GM12878 (cell line): ENCODE measurements at regions not wholly inside any gene's neighbourhood (a gene's known extent, or its start where the extent isn't known, plus 50 kb on each side); places are given as distances from the start of the nearest gene placed in this dataset.

Source experiments
- ATAC-seq: fragments of 200-7000 bp; cut with Tn5 transposase; 3 replicates; pipeline ENCODE4 v1.9.1; 2020; ENCODE audit warnings: mild to moderate bottlenecking, moderate library complexity
- BruUV-seq: library from RNA; stranded (reverse); fragments of 400-500 nt; replicated peaks from 2 replicates; lab custom pipeline; 2021; lab: Mats Ljungman, UMichigan
- CTCF ChIA-PET: fragments of 300-600 bp; sonication (Branson Sonifier 250); formaldehyde crosslinking; extraction: SDS; loops from one replicate; lab custom pipeline; 2021; ENCODE audit warnings: inconsistent platforms; lab: Yijun Ruan, JAX
- POLR2A ChIA-PET: fragments of 350-600 bp; formaldehyde crosslinking; extraction: SDS; loops from one replicate; lab custom pipeline; 2021; ENCODE audit warnings: inconsistent platforms; lab: Charles Lee
- RAD21 ChIA-PET: fragments of 300-600 bp; sonication (Branson Sonifier 250); formaldehyde crosslinking; loops from one replicate; lab custom pipeline; 2023; ENCODE audit warnings: antibody characterized with exemption; ENCODE audit not compliant: unreplicated experiment; lab: Charles Lee
- SMC1A ChIA-PET: fragments of 300-600 bp; sonication (Branson Sonifier 250); formaldehyde crosslinking; loops from one replicate; lab custom pipeline; 2023; ENCODE audit not compliant: unreplicated experiment, uncharacterized antibody; lab: Charles Lee
- DNase-seq: peaks from one replicate; pipeline ENCODE4 v3.0.0-alpha.2; 2011; ENCODE audit warnings: low read depth, low spot score
- FAIRE-seq: peaks from 3 replicates; lab custom pipeline; 2011; peaks lifted over from hg19 to GRCh38; lab: Jason Lieb, UNC
- H2AFZ ChIP-seq: 2 replicates; pipeline ENCODE4 v1.6.0; 2011; ENCODE audit warnings: low read depth, low read length, control low read depth; ENCODE audit not compliant: control insufficient read depth
- H3K27ac ChIP-seq: 2 replicates; pipeline ENCODE4 v1.5.1; 2011; ENCODE audit warnings: control low read depth; ENCODE audit not compliant: control insufficient read depth, insufficient read depth
- H3K27me3 ChIP-seq, 2 experiments: replicated peaks in 1 of 2; 2 replicates each; pipeline versions ENCODE4 v1.6.0 to v1.6.1; 2011; ENCODE audit warnings: low read length in 1 of 2; ENCODE audit not compliant: control insufficient read depth in 2 of 2, insufficient read depth in 2 of 2
- H3K36me3 ChIP-seq, 2 experiments: 2 replicates each; pipeline ENCODE4 v1.5.1; 2011; ENCODE audit warnings: low read length in 1 of 2; ENCODE audit not compliant: control insufficient read depth in 2 of 2, insufficient read depth in 2 of 2
- H3K4me1 ChIP-seq: 2 replicates; pipeline ENCODE4 v1.6.1; 2011; ENCODE audit warnings: mild to moderate bottlenecking, low read length, moderate library complexity, mixed read lengths; ENCODE audit not compliant: control insufficient read depth, insufficient read depth
- H3K4me2 ChIP-seq: 2 replicates; pipeline ENCODE4 v1.6.0; 2011; ENCODE audit warnings: control low read depth; ENCODE audit not compliant: control insufficient read depth, insufficient read depth
- H3K4me3 ChIP-seq: fragments of 200-600 bp; sonication (generic); 2 replicates; pipeline ENCODE4 v1.5.1; 2016
- H3K79me2 ChIP-seq: 2 replicates; pipeline ENCODE4 v1.6.0; 2011; ENCODE audit warnings: low read length; ENCODE audit not compliant: control insufficient read depth, insufficient read depth
- H3K9ac ChIP-seq: 2 replicates; pipeline ENCODE4 v1.8.0; 2011; ENCODE audit warnings: low read length, control low read depth, mixed read lengths; ENCODE audit not compliant: control insufficient read depth, insufficient read depth
- H3K9me3 ChIP-seq: replicated peaks from 3 replicates; pipeline ENCODE4 v1.5.1; 2011; ENCODE audit warnings: mild to moderate bottlenecking, low read length; ENCODE audit not compliant: control insufficient read depth, insufficient read depth
- H4K20me1 ChIP-seq: 2 replicates; pipeline ENCODE4 v1.6.0; 2011; ENCODE audit not compliant: control insufficient read depth, insufficient read depth
- CREM ChIP-seq: IDR thresholded peaks from 2 replicates; pipeline ENCODE4 v1.6.1; 2014; ENCODE audit warnings: antibody characterized with exemption, low read depth
- POU2F2 ChIP-seq: IDR thresholded peaks from 3 replicates; pipeline ENCODE4 v1.6.1; 2011; ENCODE audit warnings: low read depth, mild to moderate bottlenecking, low read length, borderline replicate concordance
- ZNF274 ChIP-seq: IDR thresholded peaks from one replicate; pipeline ENCODE4 v1.8.0; 2011; ENCODE audit not compliant: insufficient read length, insufficient read depth
- WGBS: methylation state at CpG from one replicate; pipeline ENCODE4 v1.1.6; 2016; ENCODE audit warnings: low lambda C conversion rate; ENCODE audit not compliant: insufficient replicate concordance, insufficient coverage; ENCODE audit errors: missing lambda C conversion rate; 5-methylcytosine and 5-hydroxymethylcytosine counted together
- in situ Hi-C: fragments of 300-500 bp; cut with MboI; formaldehyde crosslinking; loops from 9 replicates; pipeline ENCODE4 v1.14.3; 2018; ENCODE audit warnings: mixed read lengths
- intact Hi-C: fragments of 100-400 bp; cut with micrococcal nuclease; formaldehyde crosslinking; loops from one replicate; pipeline ENCODE4 v1.14.2; 2022; ENCODE audit not compliant: unreplicated experiment
- TF ChIP-seq, protein P1 (sequence below): fragments of 450-650 bp; IDR thresholded peaks from 2 replicates; pipeline ENCODE4 v1.6.1; 2017; ENCODE audit warnings: mild to moderate bottlenecking, low read depth, inconsistent platforms; ENCODE audit not compliant: poor library complexity, severe bottlenecking
- TF ChIP-seq, protein P2 (sequence below): fragments of 450-650 bp; IDR thresholded peaks from 2 replicates; pipeline ENCODE4 v1.6.1; 2017; ENCODE audit warnings: mild to moderate bottlenecking

DNA sequence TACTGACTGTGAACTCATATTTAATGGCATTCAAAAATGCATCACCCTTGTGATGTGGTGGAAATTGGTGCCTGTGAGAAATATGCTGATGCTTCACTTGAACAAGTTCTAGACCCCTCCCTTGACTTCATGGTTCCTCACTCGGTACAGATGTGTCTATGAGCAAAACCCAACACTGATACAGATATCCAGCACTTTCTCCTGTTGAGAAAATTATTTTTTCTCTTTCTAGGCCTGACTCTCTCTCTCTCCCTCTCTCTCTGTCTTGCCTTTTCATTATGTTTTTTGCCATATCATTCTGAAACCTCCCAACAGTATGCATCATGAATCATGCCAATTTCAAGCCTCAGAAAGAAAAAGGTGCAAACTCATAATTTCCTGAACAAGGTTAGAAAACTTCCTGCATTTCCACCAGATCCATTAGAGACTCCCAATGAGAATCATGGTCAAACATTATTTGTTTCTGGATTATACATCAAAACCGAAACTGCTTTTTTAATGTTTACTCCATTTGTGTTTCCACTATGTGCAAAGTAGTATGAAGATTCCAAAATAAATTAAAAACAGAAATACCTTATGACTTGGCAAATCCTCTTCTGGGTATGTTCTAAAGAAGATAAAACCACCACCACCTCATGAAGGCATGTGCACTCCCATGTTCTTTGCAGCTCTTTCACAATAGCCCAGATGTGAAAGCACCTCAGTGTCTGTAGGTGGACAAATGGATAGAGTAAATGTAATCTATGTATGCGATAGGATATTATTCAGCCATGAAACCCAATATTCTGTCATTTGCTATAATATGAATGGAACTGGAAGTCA is 543.6 kb downstream of the TMEM121 start:
- in situ Hi-C loops: no loop called here
- Histone ChIP-seq H3K4me3 (no peak overlapping the region), H2AFZ (no peak overlapping the region), H3K27me3 (no peaks in the 10 kb centered on the region), H3K9ac (no peak overlapping the region), H3K79me2 (no peaks in the 10 kb centered on the region), H4K20me1 (no peaks in the 10 kb centered on the region), H3K27ac (no peak overlapping the region), H3K4me2 (no peak overlapping the region), H3K4me1 (no peaks in the 10 kb centered on the region), H3K36me3 (no peaks in the 10 kb centered on the region), H3K9me3 (no peaks in the 10 kb centered on the region)
- FAIRE-seq: no peak
- no peak for ATAC-seq
- no TSS peak for BruUV-seq
- ChIA-PET SMC1A (no interaction called here), POLR2A (no interaction called here), RAD21 (no interaction called here), CTCF (no interaction called here)
- TF ChIP-seq ZNF274: no peak
- no peak for TF ChIP-seq POU2F2
- TF ChIP-seq, protein P1, sequence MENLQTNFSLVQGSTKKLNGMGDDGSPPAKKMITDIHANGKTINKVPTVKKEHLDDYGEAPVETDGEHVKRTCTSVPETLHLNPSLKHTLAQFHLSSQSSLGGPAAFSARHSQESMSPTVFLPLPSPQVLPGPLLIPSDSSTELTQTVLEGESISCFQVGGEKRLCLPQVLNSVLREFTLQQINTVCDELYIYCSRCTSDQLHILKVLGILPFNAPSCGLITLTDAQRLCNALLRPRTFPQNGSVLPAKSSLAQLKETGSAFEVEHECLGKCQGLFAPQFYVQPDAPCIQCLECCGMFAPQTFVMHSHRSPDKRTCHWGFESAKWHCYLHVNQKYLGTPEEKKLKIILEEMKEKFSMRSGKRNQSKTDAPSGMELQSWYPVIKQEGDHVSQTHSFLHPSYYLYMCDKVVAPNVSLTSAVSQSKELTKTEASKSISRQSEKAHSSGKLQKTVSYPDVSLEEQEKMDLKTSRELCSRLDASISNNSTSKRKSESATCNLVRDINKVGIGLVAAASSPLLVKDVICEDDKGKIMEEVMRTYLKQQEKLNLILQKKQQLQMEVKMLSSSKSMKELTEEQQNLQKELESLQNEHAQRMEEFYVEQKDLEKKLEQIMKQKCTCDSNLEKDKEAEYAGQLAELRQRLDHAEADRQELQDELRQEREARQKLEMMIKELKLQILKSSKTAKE: no peak
- TF ChIP-seq, protein P2, sequence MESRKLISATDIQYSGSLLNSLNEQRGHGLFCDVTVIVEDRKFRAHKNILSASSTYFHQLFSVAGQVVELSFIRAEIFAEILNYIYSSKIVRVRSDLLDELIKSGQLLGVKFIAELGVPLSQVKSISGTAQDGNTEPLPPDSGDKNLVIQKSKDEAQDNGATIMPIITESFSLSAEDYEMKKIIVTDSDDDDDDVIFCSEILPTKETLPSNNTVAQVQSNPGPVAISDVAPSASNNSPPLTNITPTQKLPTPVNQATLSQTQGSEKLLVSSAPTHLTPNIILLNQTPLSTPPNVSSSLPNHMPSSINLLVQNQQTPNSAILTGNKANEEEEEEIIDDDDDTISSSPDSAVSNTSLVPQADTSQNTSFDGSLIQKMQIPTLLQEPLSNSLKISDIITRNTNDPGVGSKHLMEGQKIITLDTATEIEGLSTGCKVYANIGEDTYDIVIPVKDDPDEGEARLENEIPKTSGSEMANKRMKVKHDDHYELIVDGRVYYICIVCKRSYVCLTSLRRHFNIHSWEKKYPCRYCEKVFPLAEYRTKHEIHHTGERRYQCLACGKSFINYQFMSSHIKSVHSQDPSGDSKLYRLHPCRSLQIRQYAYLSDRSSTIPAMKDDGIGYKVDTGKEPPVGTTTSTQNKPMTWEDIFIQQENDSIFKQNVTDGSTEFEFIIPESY: no peak
- TF ChIP-seq CREM: no peak
- WGBS: 38% methylated on average over 3 of the region's 3 CpGs
- intact Hi-C loops: no loop called here
- DNase-seq: no peak
